OCI-M1 (cell line): ENCODE measurements at regions not wholly inside any gene's neighbourhood (a gene's known extent, or its start where the extent isn't known, plus 50 kb on each side); places are given as distances from the start of the nearest gene placed in this dataset.
A peak's percentile ranks its signal among the peaks of the same experiment; 100 is the strongest.

Experiments used
- DNase-seq: peaks from one replicate; lab custom pipeline; 2025; lab: John Stamatoyannopoulos, UW

- no peak for DNase-seq
Observed at GRCh38 chr3:73697020-73697419, 72.3 kb upstream of the PDZRN3 start.

- no peak for DNase-seq
Observed at GRCh38 chr3:73695841-73696240, 71.1 kb upstream of the PDZRN3 start.

- no peak for DNase-seq
Observed at GRCh38 chr3:73694983-73695757, 70.4 kb upstream of the PDZRN3 start.

GRCh38 chr3:73687106-73688004, 62.6 kb upstream of the PDZRN3 start:
- DNase-seq = no peak

GRCh38 chr3:73685061-73685460, 60.3 kb upstream of the PDZRN3 start:
- DNase-seq = no peak

GRCh38 chr3:73683706-73684105, 59.0 kb upstream of the PDZRN3 start:
- peak; percentile 2 for DNase-seq

GRCh38 chr3:73681610-73682009, 56.9 kb upstream of the PDZRN3 start:
- no peak for DNase-seq

GRCh38 chr3:73681198-73681597, 56.5 kb upstream of the PDZRN3 start:
- no peak for DNase-seq

GRCh38 chr3:73680391-73681095, 55.8 kb upstream of the PDZRN3 start:
- no peak for DNase-seq

GRCh38 chr3:73677336-73678024, 52.7 kb upstream of the PDZRN3 start:
- DNase-seq = no peak
